IMR-90 (cell line): ENCODE measurements at regions not wholly inside any gene's neighbourhood (a gene's known extent, or its start where the extent isn't known, plus 50 kb on each side); places are given as distances from the start of the nearest gene placed in this dataset.

Source experiments
- ATAC-seq: fragments of 200-7000 bp; cut with Tn5 transposase; 2 replicates; pipeline ENCODE4 v1.9.1; 2020; ENCODE audit warnings: low read depth, mild to moderate bottlenecking, moderate library complexity
- BruUV-seq: library from RNA; stranded (reverse); fragments of 400-500 nt; replicated peaks from 2 replicates; lab custom pipeline; 2021; lab: Mats Ljungman, UMichigan
- CTCF ChIA-PET: fragments of 300-600 bp; formaldehyde crosslinking; extraction: SDS; loops from one replicate; lab custom pipeline; 2021; ENCODE audit warnings: antibody characterized with exemption; lab: Yijun Ruan, JAX
- POLR2A ChIA-PET: fragments of 300-600 bp; sonication (Branson Sonifier 250); formaldehyde crosslinking; loops from one replicate; lab custom pipeline; 2022; ENCODE audit warnings: antibody characterized with exemption; ENCODE audit not compliant: unreplicated experiment; lab: Charles Lee
- DNase-seq: peaks from one replicate; pipeline ENCODE4 v3.0.0; 2013
- H2AFZ ChIP-seq: replicated peaks from 2 replicates; pipeline ENCODE3; 2013; ENCODE audit warnings: low read length, mild to moderate bottlenecking; ENCODE audit not compliant: poor library complexity
- H2AK5ac ChIP-seq: 2 replicates; pipeline ENCODE4 v1.6.1; 2013; ENCODE audit warnings: low read depth, low read length, inconsistent platforms
- H2AK9ac ChIP-seq: replicated peaks from 2 replicates; pipeline ENCODE3; 2013; ENCODE audit warnings: mild to moderate bottlenecking, low read depth, low read length, moderate library complexity; ENCODE audit not compliant: poor library complexity
- H2BK120ac ChIP-seq: 2 replicates; pipeline ENCODE4 v1.6.1; 2013; ENCODE audit warnings: low read depth, low read length, inconsistent platforms
- H2BK15ac ChIP-seq: 3 replicates; pipeline ENCODE4 v1.6.1; 2013; ENCODE audit warnings: low read depth, low read length, inconsistent platforms
- H2BK20ac ChIP-seq: 2 replicates; pipeline ENCODE4 v1.6.1; 2013; ENCODE audit warnings: low read depth, mild to moderate bottlenecking, inconsistent platforms, low read length, moderate library complexity
- H2BK5ac ChIP-seq: 2 replicates; pipeline ENCODE4 v1.6.1; 2013; ENCODE audit warnings: mild to moderate bottlenecking, low read depth, low read length, inconsistent platforms; ENCODE audit not compliant: poor library complexity, severe bottlenecking
- H3K14ac ChIP-seq: replicated peaks from 2 replicates; pipeline ENCODE4 v1.6.1; 2013; ENCODE audit warnings: low read depth, low read length, inconsistent platforms
- H3K18ac ChIP-seq: 2 replicates; pipeline ENCODE4 v1.6.1; 2013; ENCODE audit warnings: low read depth, low read length, control low read depth
- H3K23ac ChIP-seq: 2 replicates; pipeline ENCODE4 v1.6.1; 2013; ENCODE audit warnings: low read depth, low read length, inconsistent platforms
- H3K27ac ChIP-seq: 2 replicates; pipeline ENCODE4 v1.5.1; 2013; ENCODE audit warnings: mild to moderate bottlenecking, control low read depth, low read length; ENCODE audit not compliant: insufficient read depth
- H3K27me3 ChIP-seq: 2 replicates; pipeline ENCODE4 v1.6.1; 2013; ENCODE audit warnings: low read length; ENCODE audit not compliant: control insufficient read depth, insufficient read depth
- H3K36me3 ChIP-seq: 2 replicates; pipeline ENCODE4 v1.6.1; 2013; ENCODE audit warnings: low read length, mixed read lengths; ENCODE audit not compliant: control insufficient read depth, insufficient read depth
- H3K4ac ChIP-seq: 2 replicates; pipeline ENCODE4 v1.6.1; 2013; ENCODE audit warnings: low read depth, low read length, inconsistent platforms
- H3K4me1 ChIP-seq: 2 replicates; pipeline ENCODE4 v1.6.1; 2013; ENCODE audit warnings: low read length, mixed read lengths; ENCODE audit not compliant: control insufficient read depth, insufficient read depth
- H3K4me2 ChIP-seq: 2 replicates; pipeline ENCODE4 v1.6.1; 2013; ENCODE audit warnings: low read depth, mild to moderate bottlenecking, control low read depth, low read length, moderate library complexity
- H3K4me3 ChIP-seq: 2 replicates; pipeline ENCODE4 v1.5.1; 2013; ENCODE audit warnings: low read depth, mild to moderate bottlenecking, control low read depth, low read length, moderate library complexity; ENCODE audit not compliant: insufficient read depth
- H3K56ac ChIP-seq: 2 replicates; pipeline ENCODE4 v1.6.1; 2013; ENCODE audit warnings: low read length, inconsistent platforms; ENCODE audit not compliant: insufficient read depth; ENCODE audit errors: extremely low read depth
- H3K79me1 ChIP-seq, 2 experiments: 2 replicates each; pipeline ENCODE4 v1.6.1; 2013; ENCODE audit warnings: low read length in 2 of 2, inconsistent platforms in 1 of 2, low read depth in 1 of 2
- H3K9ac ChIP-seq: 2 replicates; pipeline ENCODE4 v1.6.1; 2013; ENCODE audit warnings: low read depth, low read length, control low read depth
- H3K9me1 ChIP-seq: 2 replicates; pipeline ENCODE4 v1.6.1; 2013; ENCODE audit warnings: low read length, inconsistent platforms; ENCODE audit not compliant: insufficient read depth
- H3K9me3 ChIP-seq: 2 replicates; pipeline ENCODE4 v1.6.1; 2013; ENCODE audit warnings: low read length; ENCODE audit not compliant: control insufficient read depth, insufficient read depth
- H4K20me1 ChIP-seq: 2 replicates; pipeline ENCODE4 v1.6.1; 2013; ENCODE audit warnings: low read length, inconsistent platforms; ENCODE audit not compliant: insufficient read depth
- H4K5ac ChIP-seq: 2 replicates; pipeline ENCODE4 v1.6.1; 2013; ENCODE audit warnings: mild to moderate bottlenecking, low read depth, low read length, control low read depth
- H4K8ac ChIP-seq, 2 experiments: 2 replicates each; pipeline ENCODE4 v1.6.1; 2013; ENCODE audit warnings: low read depth in 2 of 2, low read length in 2 of 2, control low read depth in 1 of 2, inconsistent platforms in 1 of 2
- H4K91ac ChIP-seq: 2 replicates; pipeline ENCODE4 v1.6.1; 2013; ENCODE audit warnings: low read depth, low read length, inconsistent platforms; ENCODE audit not compliant: insufficient read depth
- BHLHE40 ChIP-seq: fragments of 150-350 bp; IDR thresholded peaks from 2 replicates; pipeline ENCODE4 v1.6.1; 2016; ENCODE audit warnings: mild to moderate bottlenecking, low read depth, low read length
- CHD1 ChIP-seq: IDR thresholded peaks from 2 replicates; pipeline ENCODE4 v1.6.1; 2012; ENCODE audit warnings: low read depth, low read length, improper control_type of control experiment
- FOS ChIP-seq: fragments of 150-350 bp; IDR thresholded peaks from 2 replicates; pipeline ENCODE4 v1.6.1; 2016; ENCODE audit warnings: low read depth, low read length
- MAFK ChIP-seq: IDR thresholded peaks from 2 replicates; pipeline ENCODE4 v1.6.1; 2012; ENCODE audit warnings: low read depth, low read length, improper control_type of control experiment
- POLR2A ChIP-seq: IDR thresholded peaks from 2 replicates; pipeline ENCODE4 v1.6.1; 2012; ENCODE audit warnings: mild to moderate bottlenecking, low read depth, low read length
- RCOR1 ChIP-seq: IDR thresholded peaks from 2 replicates; pipeline ENCODE4 v1.6.1; 2012; ENCODE audit warnings: mild to moderate bottlenecking, low read length, improper control_type of control experiment; ENCODE audit not compliant: insufficient replicate concordance
- RFX5 ChIP-seq: IDR thresholded peaks from 2 replicates; pipeline ENCODE4 v1.8.0; 2012; ENCODE audit warnings: low read depth, mild to moderate bottlenecking, low read length, moderate library complexity
- whole genome bisulfite sequencing, 2 experiments: methylation state at CpG; one replicate each; pipeline versions ENCODE4 v1.1.5 to v1.1.7; 2013; ENCODE audit warnings: missing lambda C conversion rate in 2 of 2; ENCODE audit not compliant: insufficient read length in 1 of 2; ENCODE audit errors: extremely low coverage in 2 of 2; 5-methylcytosine and 5-hydroxymethylcytosine counted together
- dilution Hi-C: fragments of 300-500 bp; cut with HindIII; formaldehyde crosslinking; loops from one replicate; pipeline ENCODE4 v1.14.3; 2018; ENCODE audit warnings: low sequenced_read_pairs; ENCODE audit not compliant: unreplicated experiment
- in situ Hi-C: fragments of 300-500 bp; cut with MboI; formaldehyde crosslinking; loops from 3 replicates; pipeline ENCODE4 v1.14.3; 2019; ENCODE audit warnings: low sequenced_read_pairs, inconsistent platforms, mixed read lengths
- intact Hi-C: fragments of 100-400 bp; cut with micrococcal nuclease; formaldehyde crosslinking; loops from 2 replicates; pipeline ENCODE4 v1.10.0; 2022
- TF ChIP-seq, protein P1 (sequence below): conservative IDR thresholded peaks from 2 replicates; pipeline ENCODE4 v1.5.1; 2012; ENCODE audit warnings: mild to moderate bottlenecking, low read depth, low read length, improper control_type of control experiment

DNA sequence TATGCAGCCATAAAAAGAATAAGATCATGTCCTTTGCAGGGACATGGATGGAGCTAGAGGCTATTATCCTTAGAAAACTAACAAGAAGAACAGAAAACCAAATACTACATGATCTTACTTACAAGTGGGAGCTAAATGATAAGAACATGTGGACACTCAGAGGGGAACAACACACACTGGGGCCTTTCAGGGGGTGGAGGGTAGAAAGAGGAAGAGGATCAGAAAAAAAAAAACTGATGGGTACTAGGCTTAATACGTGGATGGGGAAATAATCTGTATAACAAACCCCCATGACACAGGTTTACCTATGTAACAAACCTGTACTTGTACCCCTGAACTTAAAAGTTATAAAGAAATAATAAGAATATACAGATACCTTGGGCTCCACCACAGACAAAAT, 514.2 kb downstream of the ARL4A start:
- Histone ChIP-seq H4K5ac (no peak overlapping the region), H2BK15ac (no peak overlapping the region), H3K9me1 (no peaks in the 10 kb centered on the region), H3K23ac (no peak overlapping the region), H2BK120ac (no peak overlapping the region), H4K20me1 (no peaks in the 10 kb centered on the region), H3K9ac (no peak overlapping the region), H2AFZ (no peak overlapping the region), H4K8ac (no peak overlapping the region), H3K56ac (no peak overlapping the region), H2BK5ac (no peak overlapping the region), H3K14ac (no peak overlapping the region), H3K27me3 (no peaks in the 10 kb centered on the region; the same call in 1 of the 2 replicates), H2AK5ac (no peak overlapping the region), H3K79me1 (no peaks in the 10 kb centered on the region), H3K4me3 (no peak overlapping the region), H3K4ac (no peak overlapping the region), H2AK9ac (no peak overlapping the region), H3K9me3 (no peaks in the 10 kb centered on the region), H3K18ac (no peak overlapping the region), H2BK20ac (no peak overlapping the region), H4K91ac (no peak overlapping the region), H3K36me3 (no peaks in the 10 kb centered on the region), H3K4me2 (no peak overlapping the region), H3K27ac (no peak overlapping the region), H3K4me1 (no peaks in the 10 kb centered on the region)
- in situ Hi-C loops (no loop called here), dilution Hi-C loops (no loop called here), intact Hi-C loops (no loop called here)
- ChIA-PET POLR2A (no interaction called here), CTCF (no interaction called here)
- TF ChIP-seq MAFK (no peak), BHLHE40 (no peak), RCOR1 (no peak), FOS (no peak), POLR2A (no peak), RFX5 (no peak), CHD1 (no peak)
- TF ChIP-seq, protein P1, sequence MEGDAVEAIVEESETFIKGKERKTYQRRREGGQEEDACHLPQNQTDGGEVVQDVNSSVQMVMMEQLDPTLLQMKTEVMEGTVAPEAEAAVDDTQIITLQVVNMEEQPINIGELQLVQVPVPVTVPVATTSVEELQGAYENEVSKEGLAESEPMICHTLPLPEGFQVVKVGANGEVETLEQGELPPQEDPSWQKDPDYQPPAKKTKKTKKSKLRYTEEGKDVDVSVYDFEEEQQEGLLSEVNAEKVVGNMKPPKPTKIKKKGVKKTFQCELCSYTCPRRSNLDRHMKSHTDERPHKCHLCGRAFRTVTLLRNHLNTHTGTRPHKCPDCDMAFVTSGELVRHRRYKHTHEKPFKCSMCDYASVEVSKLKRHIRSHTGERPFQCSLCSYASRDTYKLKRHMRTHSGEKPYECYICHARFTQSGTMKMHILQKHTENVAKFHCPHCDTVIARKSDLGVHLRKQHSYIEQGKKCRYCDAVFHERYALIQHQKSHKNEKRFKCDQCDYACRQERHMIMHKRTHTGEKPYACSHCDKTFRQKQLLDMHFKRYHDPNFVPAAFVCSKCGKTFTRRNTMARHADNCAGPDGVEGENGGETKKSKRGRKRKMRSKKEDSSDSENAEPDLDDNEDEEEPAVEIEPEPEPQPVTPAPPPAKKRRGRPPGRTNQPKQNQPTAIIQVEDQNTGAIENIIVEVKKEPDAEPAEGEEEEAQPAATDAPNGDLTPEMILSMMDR: no peak
- ATAC-seq (no peak), DNase-seq (no peak)
- WGBS, 2 experiments: no CpG with 5 or more reads among the region's 1 CpG
- BruUV-seq: no TSS peak
